HEK293 (cell line): ENCODE measurements at regions not wholly inside any gene's neighbourhood (a gene's known extent, or its start where the extent isn't known, plus 50 kb on each side); places are given as distances from the start of the nearest gene placed in this dataset.

Experiments used
- CTCF ChIA-PET: fragments of 350-600 bp; formaldehyde crosslinking; extraction: SDS; loops from one replicate; lab custom pipeline; 2021; ENCODE audit warnings: antibody characterized with exemption; lab: Yijun Ruan, JAX
- POLR2A ChIA-PET: fragments of 300-600 bp; formaldehyde crosslinking; extraction: SDS; loops from one replicate; lab custom pipeline; 2020; ENCODE audit warnings: antibody characterized with exemption, inconsistent platforms; lab: Yijun Ruan, JAX
- H3K27ac ChIP-seq: fragments of 200-500 bp; sonication (Bioruptor generic); 2 replicates; pipeline ENCODE4 v1.5.1; 2014; ENCODE audit warnings: low read depth, low read length, control low read depth, inconsistent platforms; ENCODE audit errors: extremely low read depth
- H3K36me3 ChIP-seq, 2 experiments: fragments of 200-500 bp in 1 of 2; sonication (Bioruptor generic) in 1 of 2; 1 replicate in 1 of 2; 2 replicates in 1 of 2; pipeline ENCODE4 v1.5.1; 2014 to 2017; ENCODE audit warnings: inconsistent platforms in 2 of 2, low read length in 2 of 2; ENCODE audit not compliant: control insufficient read depth in 2 of 2, insufficient read depth in 1 of 2
- H3K4me1 ChIP-seq: fragments of 200-500 bp; sonication (Bioruptor generic); 2 replicates; pipeline ENCODE4 v1.5.1; 2014; ENCODE audit warnings: mild to moderate bottlenecking, low read length, inconsistent platforms; ENCODE audit not compliant: control insufficient read depth, insufficient read depth
- H3K4me3 ChIP-seq: 2 replicates; pipeline ENCODE4 v1.5.1; 2011; ENCODE audit warnings: low read depth, mild to moderate bottlenecking, control low read depth, low read length, moderate library complexity
- H3K9me3 ChIP-seq: fragments of 200-500 bp; sonication (Bioruptor generic); 2 replicates; pipeline ENCODE4 v1.5.1; 2014; ENCODE audit warnings: low read depth, low read length, inconsistent platforms; ENCODE audit not compliant: control insufficient read depth, insufficient read depth
- EGR2 ChIP-seq: fragments of 450-650 bp; formaldehyde crosslinking; IDR thresholded peaks from 2 replicates; pipeline ENCODE4 v1.5.1; 2016; ENCODE audit warnings: low read depth, missing biosample characterization, missing genetic modification characterization
- FEZF1 ChIP-seq: fragments of 450-650 bp; formaldehyde crosslinking; IDR thresholded peaks from 2 replicates; pipeline ENCODE4 v1.5.1; 2016; ENCODE audit warnings: missing biosample characterization, missing genetic modification characterization
- KLF16 ChIP-seq: fragments of 450-650 bp; formaldehyde crosslinking; IDR thresholded peaks from 2 replicates; pipeline ENCODE4 v1.5.1; 2017; ENCODE audit warnings: missing biosample characterization, missing genetic modification characterization
- KLF9 ChIP-seq: fragments of 450-650 bp; formaldehyde crosslinking; IDR thresholded peaks from 2 replicates; pipeline ENCODE4 v1.5.1; 2016; ENCODE audit warnings: missing biosample characterization, missing genetic modification characterization, low read depth
- SP7 ChIP-seq: fragments of 450-650 bp; formaldehyde crosslinking; IDR thresholded peaks from 2 replicates; pipeline ENCODE4 v1.5.1; 2016; ENCODE audit warnings: missing biosample characterization, missing genetic modification characterization
- ZEB2 ChIP-seq: fragments of 450-650 bp; formaldehyde crosslinking; IDR thresholded peaks from 2 replicates; pipeline ENCODE4 v1.5.1; 2016; ENCODE audit warnings: missing biosample characterization, missing genetic modification characterization
- ZFP69B ChIP-seq: fragments of 450-650 bp; formaldehyde crosslinking; IDR thresholded peaks from 2 replicates; pipeline ENCODE4 v1.5.1; 2016; ENCODE audit warnings: missing biosample characterization, missing genetic modification characterization
- ZNF133 ChIP-seq: fragments of 450-650 bp; formaldehyde crosslinking; IDR thresholded peaks from 2 replicates; pipeline ENCODE4 v1.5.1; 2016; ENCODE audit warnings: missing biosample characterization, missing genetic modification characterization
- ZNF138 ChIP-seq: fragments of 450-650 bp; formaldehyde crosslinking; IDR thresholded peaks from 2 replicates; pipeline ENCODE4 v1.5.1; 2016; ENCODE audit warnings: missing biosample characterization, missing genetic modification characterization, borderline replicate concordance
- ZNF157 ChIP-seq: fragments of 450-650 bp; formaldehyde crosslinking; IDR thresholded peaks from 2 replicates; pipeline ENCODE4 v1.5.1; 2016; ENCODE audit warnings: missing biosample characterization, missing genetic modification characterization
- ZNF2 ChIP-seq: fragments of 450-650 bp; formaldehyde crosslinking; IDR thresholded peaks from 2 replicates; pipeline ENCODE4 v1.5.1; 2016; ENCODE audit warnings: missing biosample characterization, missing genetic modification characterization
- ZNF280C ChIP-seq: fragments of 450-650 bp; formaldehyde crosslinking; IDR thresholded peaks from 2 replicates; pipeline ENCODE4 v1.5.1; 2016; ENCODE audit warnings: missing biosample characterization, missing genetic modification characterization
- ZNF501 ChIP-seq: fragments of 450-650 bp; formaldehyde crosslinking; IDR thresholded peaks from 2 replicates; pipeline ENCODE4 v1.5.1; 2016; ENCODE audit warnings: missing biosample characterization, missing genetic modification characterization
- ZNF510 ChIP-seq: fragments of 450-650 bp; formaldehyde crosslinking; IDR thresholded peaks from 2 replicates; pipeline ENCODE4 v1.5.1; 2018; ENCODE audit warnings: mild to moderate bottlenecking, missing genetic modification characterization, missing biosample characterization; ENCODE audit not compliant: insufficient replicate concordance
- ZNF830 ChIP-seq: fragments of 450-650 bp; IDR thresholded peaks from 2 replicates; pipeline ENCODE4 v1.5.0; 2018; ENCODE audit warnings: missing biosample characterization, missing genetic modification characterization, low read depth, mild to moderate bottlenecking, moderate library complexity
- ZSCAN5A ChIP-seq: fragments of 450-650 bp; formaldehyde crosslinking; IDR thresholded peaks from 2 replicates; pipeline ENCODE4 v1.5.1; 2016; ENCODE audit warnings: missing biosample characterization, missing genetic modification characterization
- TF ChIP-seq, protein P1 (sequence below): fragments of 450-650 bp; formaldehyde crosslinking; IDR thresholded peaks from 2 replicates; pipeline ENCODE4 v1.5.1; 2016; ENCODE audit warnings: missing biosample characterization, missing genetic modification characterization, borderline replicate concordance
- TF ChIP-seq, protein P2 (sequence below): fragments of 450-650 bp; IDR thresholded peaks from 2 replicates; pipeline ENCODE4 v1.5.1; 2018; ENCODE audit warnings: missing biosample characterization, missing genetic modification characterization

- H3K36me3 ChIP-seq, result no peaks in the 10 kb centered on the region
- no peaks in the 10 kb centered on the region for H3K4me1 ChIP-seq
- ChIA-PET POLR2A (no interaction called here), CTCF (no interaction called here)
- TF ChIP-seq FEZF1 (no peak), ZNF138 (no peak), ZEB2 (no peak), ZNF501 (tag by site-specific recombination) (no peak), ZNF133 (no peak), ZNF280C (no peak), ZFP69B (tag by site-specific recombination) (no peak), ZNF157 (tag by site-specific recombination) (no peak), ZSCAN5A (no peak), EGR2 (tag by site-specific recombination) (no peak), KLF16 (no peak), ZNF510 (tag by site-specific recombination) (no peak), SP7 (tag by site-specific recombination) (no peak)
- TF ChIP-seq, protein P1, sequence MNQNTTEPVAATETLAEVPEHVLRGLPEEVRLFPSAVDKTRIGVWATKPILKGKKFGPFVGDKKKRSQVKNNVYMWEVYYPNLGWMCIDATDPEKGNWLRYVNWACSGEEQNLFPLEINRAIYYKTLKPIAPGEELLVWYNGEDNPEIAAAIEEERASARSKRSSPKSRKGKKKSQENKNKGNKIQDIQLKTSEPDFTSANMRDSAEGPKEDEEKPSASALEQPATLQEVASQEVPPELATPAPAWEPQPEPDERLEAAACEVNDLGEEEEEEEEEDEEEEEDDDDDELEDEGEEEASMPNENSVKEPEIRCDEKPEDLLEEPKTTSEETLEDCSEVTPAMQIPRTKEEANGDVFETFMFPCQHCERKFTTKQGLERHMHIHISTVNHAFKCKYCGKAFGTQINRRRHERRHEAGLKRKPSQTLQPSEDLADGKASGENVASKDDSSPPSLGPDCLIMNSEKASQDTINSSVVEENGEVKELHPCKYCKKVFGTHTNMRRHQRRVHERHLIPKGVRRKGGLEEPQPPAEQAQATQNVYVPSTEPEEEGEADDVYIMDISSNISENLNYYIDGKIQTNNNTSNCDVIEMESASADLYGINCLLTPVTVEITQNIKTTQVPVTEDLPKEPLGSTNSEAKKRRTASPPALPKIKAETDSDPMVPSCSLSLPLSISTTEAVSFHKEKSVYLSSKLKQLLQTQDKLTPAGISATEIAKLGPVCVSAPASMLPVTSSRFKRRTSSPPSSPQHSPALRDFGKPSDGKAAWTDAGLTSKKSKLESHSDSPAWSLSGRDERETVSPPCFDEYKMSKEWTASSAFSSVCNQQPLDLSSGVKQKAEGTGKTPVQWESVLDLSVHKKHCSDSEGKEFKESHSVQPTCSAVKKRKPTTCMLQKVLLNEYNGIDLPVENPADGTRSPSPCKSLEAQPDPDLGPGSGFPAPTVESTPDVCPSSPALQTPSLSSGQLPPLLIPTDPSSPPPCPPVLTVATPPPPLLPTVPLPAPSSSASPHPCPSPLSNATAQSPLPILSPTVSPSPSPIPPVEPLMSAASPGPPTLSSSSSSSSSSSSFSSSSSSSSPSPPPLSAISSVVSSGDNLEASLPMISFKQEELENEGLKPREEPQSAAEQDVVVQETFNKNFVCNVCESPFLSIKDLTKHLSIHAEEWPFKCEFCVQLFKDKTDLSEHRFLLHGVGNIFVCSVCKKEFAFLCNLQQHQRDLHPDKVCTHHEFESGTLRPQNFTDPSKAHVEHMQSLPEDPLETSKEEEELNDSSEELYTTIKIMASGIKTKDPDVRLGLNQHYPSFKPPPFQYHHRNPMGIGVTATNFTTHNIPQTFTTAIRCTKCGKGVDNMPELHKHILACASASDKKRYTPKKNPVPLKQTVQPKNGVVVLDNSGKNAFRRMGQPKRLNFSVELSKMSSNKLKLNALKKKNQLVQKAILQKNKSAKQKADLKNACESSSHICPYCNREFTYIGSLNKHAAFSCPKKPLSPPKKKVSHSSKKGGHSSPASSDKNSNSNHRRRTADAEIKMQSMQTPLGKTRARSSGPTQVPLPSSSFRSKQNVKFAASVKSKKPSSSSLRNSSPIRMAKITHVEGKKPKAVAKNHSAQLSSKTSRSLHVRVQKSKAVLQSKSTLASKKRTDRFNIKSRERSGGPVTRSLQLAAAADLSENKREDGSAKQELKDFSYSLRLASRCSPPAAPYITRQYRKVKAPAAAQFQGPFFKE, result no peak
- TF ChIP-seq, protein P2, sequence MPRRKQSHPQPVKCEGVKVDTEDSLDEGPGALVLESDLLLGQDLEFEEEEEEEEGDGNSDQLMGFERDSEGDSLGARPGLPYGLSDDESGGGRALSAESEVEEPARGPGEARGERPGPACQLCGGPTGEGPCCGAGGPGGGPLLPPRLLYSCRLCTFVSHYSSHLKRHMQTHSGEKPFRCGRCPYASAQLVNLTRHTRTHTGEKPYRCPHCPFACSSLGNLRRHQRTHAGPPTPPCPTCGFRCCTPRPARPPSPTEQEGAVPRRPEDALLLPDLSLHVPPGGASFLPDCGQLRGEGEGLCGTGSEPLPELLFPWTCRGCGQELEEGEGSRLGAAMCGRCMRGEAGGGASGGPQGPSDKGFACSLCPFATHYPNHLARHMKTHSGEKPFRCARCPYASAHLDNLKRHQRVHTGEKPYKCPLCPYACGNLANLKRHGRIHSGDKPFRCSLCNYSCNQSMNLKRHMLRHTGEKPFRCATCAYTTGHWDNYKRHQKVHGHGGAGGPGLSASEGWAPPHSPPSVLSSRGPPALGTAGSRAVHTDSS (tag by site-specific recombination), result no peak
- H3K4me3 ChIP-seq, result no peak overlapping the region
- no peak overlapping the region for H3K27ac ChIP-seq
- no peaks in the 10 kb centered on the region; the same call in 1 of the 2 replicates for H3K9me3 ChIP-seq
Observed at GRCh38 chr18:65608471-65608870, 142.3 kb upstream of the CDH7 start.

DNA sequence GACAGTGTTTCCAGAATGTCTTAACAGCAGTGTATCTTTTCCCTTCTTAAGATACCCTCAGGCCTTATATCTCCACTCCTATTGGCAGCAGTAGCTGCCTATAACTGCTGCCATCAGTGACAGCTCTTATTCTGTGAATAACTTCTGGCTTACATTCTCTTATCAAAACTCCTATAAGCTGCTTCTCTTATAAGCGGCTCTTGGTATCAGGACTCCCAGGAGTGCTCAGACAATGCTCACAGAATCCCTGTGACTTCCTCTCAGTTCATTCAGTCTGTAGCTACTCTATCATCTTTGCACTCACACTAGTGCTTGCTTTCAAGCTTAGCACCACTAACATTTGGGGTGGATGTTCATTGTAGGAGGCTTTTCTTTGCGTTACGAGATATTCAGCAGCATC, 143.7 kb upstream of the CDH7 start:
- Histone ChIP-seq H3K4me3 (no peak overlapping the region), H3K36me3 (no peaks in the 10 kb centered on the region), H3K4me1 (no peaks in the 10 kb centered on the region), H3K9me3 (no peaks in the 10 kb centered on the region), H3K27ac (no peak overlapping the region)
- TF ChIP-seq ZNF2, result no peak
- no peak for TF ChIP-seq KLF9 (tag by site-specific recombination)
- TF ChIP-seq ZNF830, result no peak
- POLR2A ChIA-PET, result no interaction called here
- CTCF ChIA-PET, result interaction anchor here (0.5 kb wide), 1 partner anchor 48 kb away, joined by 3 read pairs; no protein-coding TSS in a partner anchor
